SK-N-SH (cell line): ENCODE measurements at regions not wholly inside any gene's neighbourhood (a gene's known extent, or its start where the extent isn't known, plus 50 kb on each side); places are given as distances from the start of the nearest gene placed in this dataset.
"Not testable (repeated sequence)": the region's sequence is repeated elsewhere in the genome, so short reads cannot be mapped to it uniquely, and the experiment has no call there.

Experiments used
- CTCF ChIA-PET: fragments of 300-600, 350-600 bp; formaldehyde crosslinking; extraction: SDS; loops from one replicate; lab custom pipeline; 2021; lab: Yijun Ruan, JAX
- POLR2A ChIA-PET: fragments of 350-600 bp; sonication (Branson Sonifier 250); formaldehyde crosslinking; extraction: SDS; loops from one replicate; lab custom pipeline; 2020; ENCODE audit warnings: antibody characterized with exemption, inconsistent platforms; lab: Yijun Ruan, JAX
- DNase-seq: peaks from one replicate; pipeline ENCODE4 v3.0.0; 2012
- H2AFZ ChIP-seq: fragments of 200-600 bp; sonication (generic); 2 replicates; pipeline ENCODE4 v1.8.1; 2016; ENCODE audit warnings: antibody characterized with exemption, mild to moderate bottlenecking, low read depth
- H3F3A ChIP-seq: fragments of 200-600 bp; sonication (generic); replicated peaks from 2 replicates; pipeline ENCODE3; 2016; ENCODE audit warnings: antibody characterized with exemption, mild to moderate bottlenecking; ENCODE audit not compliant: insufficient read depth
- H3K27ac ChIP-seq, 2 experiments: fragments of 200-500 bp in 1 of 2; fragments of 200-600 bp in 1 of 2; sonication (Bioruptor generic) in 1 of 2; sonication (generic), shearing (Covaris generic) in 1 of 2; 2 replicates each; pipeline versions ENCODE4 v1.5.1 to v1.6.1; 2014 to 2016; ENCODE audit warnings: low read depth in 2 of 2, inconsistent platforms in 1 of 2, low read length in 1 of 2, mild to moderate bottlenecking in 1 of 2, mixed read lengths in 1 of 2
- H3K27me3 ChIP-seq: fragments of 200-600 bp; sonication (generic), shearing (Covaris generic); 2 replicates; pipeline ENCODE4 v1.6.1; 2016; ENCODE audit warnings: mixed run types; ENCODE audit not compliant: insufficient read depth
- H3K36me3 ChIP-seq, 2 experiments: fragments of 200-500 bp in 1 of 2; fragments of 200-600 bp in 1 of 2; sonication (Bioruptor generic) in 1 of 2; sonication (generic) in 1 of 2; replicated peaks in 1 of 2; 2 replicates each; pipeline versions ENCODE3 to v1.5.1; 2014 to 2016; ENCODE audit warnings: low read length in 1 of 2, mild to moderate bottlenecking in 1 of 2; ENCODE audit not compliant: insufficient read depth in 2 of 2, control insufficient read depth in 1 of 2
- H3K4me1 ChIP-seq, 2 experiments: fragments of 200-500 bp in 1 of 2; fragments of 200-600 bp in 1 of 2; sonication (Bioruptor generic) in 1 of 2; sonication (generic), shearing (Covaris generic) in 1 of 2; 2 replicates each; pipeline versions ENCODE4 v1.5.1 to v1.6.1; 2014 to 2016; ENCODE audit warnings: low read depth in 1 of 2, low read length in 1 of 2, mixed run types in 1 of 2; ENCODE audit not compliant: insufficient read depth in 2 of 2, control insufficient read depth in 1 of 2
- H3K4me2 ChIP-seq: fragments of 200-600 bp; sonication (generic), shearing (Covaris generic); 2 replicates; pipeline ENCODE4 v1.6.1; 2017; ENCODE audit warnings: mixed run types
- H3K4me3 ChIP-seq, 2 experiments: fragments of 200-500 bp in 1 of 2; fragments of 200-600 bp in 1 of 2; sonication (Bioruptor generic) in 1 of 2; sonication (generic), shearing (Covaris generic) in 1 of 2; 2 replicates each; pipeline versions ENCODE4 v1.5.1 to v1.8.1; 2014 to 2016; ENCODE audit warnings: low read depth in 2 of 2, inconsistent platforms in 1 of 2, low read length in 1 of 2, mild to moderate bottlenecking in 1 of 2, mixed read lengths in 1 of 2, moderate library complexity in 1 of 2
- H3K79me2 ChIP-seq: fragments of 200-600 bp; sonication (generic); 2 replicates; pipeline ENCODE4 v1.8.1; 2017; ENCODE audit warnings: mild to moderate bottlenecking; ENCODE audit not compliant: insufficient read depth
- H3K9ac ChIP-seq: fragments of 200-600 bp; sonication (generic); 2 replicates; pipeline ENCODE4 v1.6.1; 2017; ENCODE audit warnings: mixed run types
- H3K9me2 ChIP-seq: fragments of 200-600 bp; sonication (generic); 2 replicates; pipeline ENCODE4 v1.6.1; 2017; ENCODE audit warnings: mixed run types
- H3K9me3 ChIP-seq: fragments of 200-600 bp; sonication (generic); 2 replicates; pipeline ENCODE4 v1.6.1; 2017; ENCODE audit warnings: mixed run types, mild to moderate bottlenecking, moderate library complexity
- H4K20me1 ChIP-seq: fragments of 200-600 bp; sonication (generic); 2 replicates; pipeline ENCODE4 v1.6.1; 2017; ENCODE audit warnings: mild to moderate bottlenecking, mixed run types; ENCODE audit not compliant: insufficient read depth
- FOSL2 ChIP-seq: IDR thresholded peaks from 2 replicates; pipeline ENCODE4 v1.4.0; 2012; ENCODE audit warnings: low read depth, mild to moderate bottlenecking, moderate library complexity, borderline replicate concordance
- FOXJ3 ChIP-seq: sonication (generic); formaldehyde crosslinking; IDR thresholded peaks from 2 replicates; pipeline ENCODE4 v1.5.1; 2020; ENCODE audit warnings: mild to moderate bottlenecking, missing genetic modification reagents
- GABPA ChIP-seq: IDR thresholded peaks from 2 replicates; pipeline ENCODE4 v1.4.0; 2012; ENCODE audit warnings: low read depth, mild to moderate bottlenecking
- JUND ChIP-seq: IDR thresholded peaks from 2 replicates; pipeline ENCODE4 v1.4.0; 2012
- MEF2A ChIP-seq: IDR thresholded peaks from 2 replicates; pipeline ENCODE4 v1.4.0; 2012; ENCODE audit warnings: low read depth, borderline replicate concordance
- MXI1 ChIP-seq: IDR thresholded peaks from 2 replicates; pipeline ENCODE4 v1.6.1; 2012; ENCODE audit warnings: mild to moderate bottlenecking, low read depth, low read length, improper control_type of control experiment
- NRF1 ChIP-seq: IDR thresholded peaks from 2 replicates; pipeline ENCODE4 v1.6.1; 2012; ENCODE audit warnings: low read depth, mild to moderate bottlenecking, low read length
- PBX3 ChIP-seq: IDR thresholded peaks from 2 replicates; pipeline ENCODE4; 2012
- POLR2AphosphoS5 ChIP-seq: IDR thresholded peaks from 2 replicates; pipeline ENCODE4 v1.6.1; 2012; ENCODE audit warnings: low read depth, low read length
- RCOR1 ChIP-seq: fragments of 150-350 bp; IDR thresholded peaks from 2 replicates; pipeline ENCODE4 v1.6.1; 2017; ENCODE audit warnings: antibody characterized with exemption, low read length
- RFX5 ChIP-seq: IDR thresholded peaks from 2 replicates; pipeline ENCODE4 v1.6.1; 2012; ENCODE audit warnings: mild to moderate bottlenecking, improper control_type of control experiment, low read length
- RXRA ChIP-seq: IDR thresholded peaks from 2 replicates; pipeline ENCODE4 v1.4.0; 2012; ENCODE audit warnings: low read depth, mild to moderate bottlenecking, borderline replicate concordance
- SIN3A ChIP-seq: IDR thresholded peaks from 2 replicates; pipeline ENCODE4 v1.6.1; 2012; ENCODE audit warnings: low read depth, mild to moderate bottlenecking, low read length, moderate library complexity, borderline replicate concordance
- TAF1 ChIP-seq: IDR thresholded peaks from 2 replicates; pipeline ENCODE4 v1.6.1; 2012; ENCODE audit warnings: low read depth, mild to moderate bottlenecking, low read length, moderate library complexity, borderline replicate concordance
- TCF12 ChIP-seq: IDR thresholded peaks from 2 replicates; pipeline ENCODE4 v1.4.0; 2012
- WGBS: methylation state at CpG from one replicate; pipeline ENCODE4 v1.1.6; 2017; ENCODE audit warnings: low lambda C conversion rate; 5-methylcytosine and 5-hydroxymethylcytosine counted together
- TF ChIP-seq, protein P1 (sequence below): IDR thresholded peaks from 2 replicates; pipeline ENCODE4 v1.4.0; 2012; ENCODE audit warnings: low read depth, borderline replicate concordance
- TF ChIP-seq, protein P2 (sequence below): IDR thresholded peaks from 2 replicates; pipeline ENCODE4 v1.4.0; 2012; ENCODE audit warnings: low read depth, borderline replicate concordance
- TF ChIP-seq, protein P3 (sequence below): fragments of 150-350 bp; IDR thresholded peaks from 2 replicates; pipeline ENCODE4 v1.6.1; 2017; ENCODE audit warnings: antibody characterized with exemption, low read length, low read depth, borderline replicate concordance
- TF ChIP-seq, protein P4 (sequence below): fragments of 150-350 bp; IDR thresholded peaks from 2 replicates; pipeline ENCODE4 v1.6.1; 2016; ENCODE audit warnings: mild to moderate bottlenecking, low read depth, low read length

GRCh38 chr18:10134204-10134603 is 220.4 kb downstream of the VAPA start (continued):
- TF ChIP-seq, protein P1, sequence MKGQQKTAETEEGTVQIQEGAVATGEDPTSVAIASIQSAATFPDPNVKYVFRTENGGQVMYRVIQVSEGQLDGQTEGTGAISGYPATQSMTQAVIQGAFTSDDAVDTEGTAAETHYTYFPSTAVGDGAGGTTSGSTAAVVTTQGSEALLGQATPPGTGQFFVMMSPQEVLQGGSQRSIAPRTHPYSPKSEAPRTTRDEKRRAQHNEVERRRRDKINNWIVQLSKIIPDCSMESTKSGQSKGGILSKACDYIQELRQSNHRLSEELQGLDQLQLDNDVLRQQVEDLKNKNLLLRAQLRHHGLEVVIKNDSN: no peak
- no peak for TF ChIP-seq FOXJ3
- TF ChIP-seq RFX5: no peak
- TF ChIP-seq TAF1: no peak
- TF ChIP-seq, protein P2, sequence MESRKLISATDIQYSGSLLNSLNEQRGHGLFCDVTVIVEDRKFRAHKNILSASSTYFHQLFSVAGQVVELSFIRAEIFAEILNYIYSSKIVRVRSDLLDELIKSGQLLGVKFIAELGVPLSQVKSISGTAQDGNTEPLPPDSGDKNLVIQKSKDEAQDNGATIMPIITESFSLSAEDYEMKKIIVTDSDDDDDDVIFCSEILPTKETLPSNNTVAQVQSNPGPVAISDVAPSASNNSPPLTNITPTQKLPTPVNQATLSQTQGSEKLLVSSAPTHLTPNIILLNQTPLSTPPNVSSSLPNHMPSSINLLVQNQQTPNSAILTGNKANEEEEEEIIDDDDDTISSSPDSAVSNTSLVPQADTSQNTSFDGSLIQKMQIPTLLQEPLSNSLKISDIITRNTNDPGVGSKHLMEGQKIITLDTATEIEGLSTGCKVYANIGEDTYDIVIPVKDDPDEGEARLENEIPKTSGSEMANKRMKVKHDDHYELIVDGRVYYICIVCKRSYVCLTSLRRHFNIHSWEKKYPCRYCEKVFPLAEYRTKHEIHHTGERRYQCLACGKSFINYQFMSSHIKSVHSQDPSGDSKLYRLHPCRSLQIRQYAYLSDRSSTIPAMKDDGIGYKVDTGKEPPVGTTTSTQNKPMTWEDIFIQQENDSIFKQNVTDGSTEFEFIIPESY: no peak
- TF ChIP-seq NRF1: no peak
- TF ChIP-seq POLR2AphosphoS5: no peak
- no peak for TF ChIP-seq RCOR1
- TF ChIP-seq MXI1: no peak

- H4K20me1 ChIP-seq, H3K27me3 ChIP-seq, H3K4me2 ChIP-seq, H3K36me3 ChIP-seq, H3K79me2 ChIP-seq, H3K9me3 ChIP-seq, H2AFZ ChIP-seq, H3K4me3 ChIP-seq, POLR2A ChIA-PET, H3K9me2 ChIP-seq, DNase-seq, CTCF ChIA-PET: not testable (repeated sequence)
- WGBS: 88% methylated on average over 3 of the region's 3 CpGs
- Histone ChIP-seq H3K9ac (peak overlapping the region; percentile 10; the same call in 1 of the 2 replicates), H3F3A (peaks cover 19% of the 10 kb centered on the region), H3K27ac (peak overlapping the region in 1 of 2 experiments; percentile 82; a peak in 2 of 4 replicates), H3K4me1 (peaks cover 8 to 11% of the 10 kb centered on the region in 2 experiments; a peak in 3 of 4 replicates)
Measured at GRCh38 chr18:10134749-10135148, 220.9 kb downstream of the VAPA start.

GRCh38 chr18:10135302-10135926 is 221.6 kb downstream of the VAPA start:
- no peak overlapping the region for H3K4me2 ChIP-seq
- no peak for DNase-seq
- ChIA-PET CTCF (no interaction called here), POLR2A (no interaction called here)
- no peaks in the 10 kb centered on the region for H3K27me3 ChIP-seq
- peak overlapping the region in 1 of 2 experiments; percentile 82; a peak in 2 of 4 replicates for H3K27ac ChIP-seq
- H3K4me1 ChIP-seq: peaks cover 11 to 15% of the 10 kb centered on the region in 2 experiments; a peak in 3 of 4 replicates
- H3K9me3 ChIP-seq: no peaks in the 10 kb centered on the region
- H3K9me2 ChIP-seq: no peaks in the 10 kb centered on the region
- H3K9ac ChIP-seq: peak overlapping the region; percentile 10; the same call in 1 of the 2 replicates
- 22% methylated on average over 3 of the region's 3 CpGs for WGBS
- H4K20me1 ChIP-seq: no peaks in the 10 kb centered on the region
- peaks cover 20% of the 10 kb centered on the region for H3F3A ChIP-seq
- no peaks in the 10 kb centered on the region for H3K36me3 ChIP-seq
- TF ChIP-seq RXRA (no peak), SIN3A (no peak), PBX3 (peak; percentile 48), RFX5 (no peak), TCF12 (peak; percentile 76), FOSL2 (peak; percentile 14; the same call in 1 of the 2 replicates), MEF2A (no peak), FOXJ3 (no peak), JUND (peak; percentile 31; the same call in 1 of the 2 replicates), GABPA (no peak)
- TF ChIP-seq, protein P3, sequence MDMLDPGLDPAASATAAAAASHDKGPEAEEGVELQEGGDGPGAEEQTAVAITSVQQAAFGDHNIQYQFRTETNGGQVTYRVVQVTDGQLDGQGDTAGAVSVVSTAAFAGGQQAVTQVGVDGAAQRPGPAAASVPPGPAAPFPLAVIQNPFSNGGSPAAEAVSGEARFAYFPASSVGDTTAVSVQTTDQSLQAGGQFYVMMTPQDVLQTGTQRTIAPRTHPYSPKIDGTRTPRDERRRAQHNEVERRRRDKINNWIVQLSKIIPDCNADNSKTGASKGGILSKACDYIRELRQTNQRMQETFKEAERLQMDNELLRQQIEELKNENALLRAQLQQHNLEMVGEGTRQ: no peak
- TF ChIP-seq, protein P4, sequence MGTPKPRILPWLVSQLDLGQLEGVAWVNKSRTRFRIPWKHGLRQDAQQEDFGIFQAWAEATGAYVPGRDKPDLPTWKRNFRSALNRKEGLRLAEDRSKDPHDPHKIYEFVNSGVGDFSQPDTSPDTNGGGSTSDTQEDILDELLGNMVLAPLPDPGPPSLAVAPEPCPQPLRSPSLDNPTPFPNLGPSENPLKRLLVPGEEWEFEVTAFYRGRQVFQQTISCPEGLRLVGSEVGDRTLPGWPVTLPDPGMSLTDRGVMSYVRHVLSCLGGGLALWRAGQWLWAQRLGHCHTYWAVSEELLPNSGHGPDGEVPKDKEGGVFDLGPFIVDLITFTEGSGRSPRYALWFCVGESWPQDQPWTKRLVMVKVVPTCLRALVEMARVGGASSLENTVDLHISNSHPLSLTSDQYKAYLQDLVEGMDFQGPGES: no peak
- H3K4me3 ChIP-seq: no peak overlapping the region
- H3K79me2 ChIP-seq: no peaks in the 10 kb centered on the region
- no peak overlapping the region for H2AFZ ChIP-seq
